HL-60 (cell line): ENCODE measurements at regions not wholly inside any gene's neighbourhood (a gene's known extent, or its start where the extent isn't known, plus 50 kb on each side); places are given as distances from the start of the nearest gene placed in this dataset.

Experiments used
- DNase-seq, 2 experiments: peaks; one replicate each; pipeline ENCODE4 v3.0.0-alpha.2; 2010 to 2020; ENCODE audit warnings: low read depth in 1 of 2, low spot score in 1 of 2
- H3K27ac ChIP-seq: fragments of 250-450 bp; sonication (Bioruptor Pico); replicated peaks from 2 replicates; pipeline ENCODE4 v1.5.1; 2020; ENCODE audit warnings: mild to moderate bottlenecking, moderate library complexity
- H3K27me3 ChIP-seq: fragments of 250-450 bp; sonication (Bioruptor Pico); 2 replicates; pipeline ENCODE4 v1.5.1; 2021; ENCODE audit warnings: mild to moderate bottlenecking, moderate library complexity; ENCODE audit not compliant: insufficient read depth, poor library complexity, severe bottlenecking
- H3K4me3 ChIP-seq: replicated peaks from 2 replicates; pipeline ENCODE4 v1.5.1; 2011; ENCODE audit warnings: mild to moderate bottlenecking, control low read depth, low read length; ENCODE audit not compliant: insufficient read depth
- GABPA ChIP-seq: IDR thresholded peaks from 2 replicates; pipeline ENCODE4 v1.6.1; 2012; ENCODE audit warnings: low read depth
- POLR2AphosphoS5 ChIP-seq: IDR thresholded peaks from 2 replicates; pipeline ENCODE4 v1.6.1; 2012; ENCODE audit warnings: low read depth
- SPI1 ChIP-seq: IDR thresholded peaks from 2 replicates; pipeline ENCODE4 v1.6.1; 2012; ENCODE audit warnings: low read depth, mild to moderate bottlenecking, borderline replicate concordance
- TF ChIP-seq, protein P1 (sequence below): IDR thresholded peaks from one replicate; pipeline ENCODE4 v1.5.1; 2011; ENCODE audit warnings: low read length, control low read depth, inconsistent platforms; ENCODE audit not compliant: insufficient read depth
- TF ChIP-seq, protein P2 (sequence below): IDR thresholded peaks from 2 replicates; pipeline ENCODE4 v1.6.1; 2012; ENCODE audit warnings: low read depth; ENCODE audit not compliant: insufficient replicate concordance

GRCh38 chr17:53942898-53943297 lies 120.2 kb downstream of the KIF2B start:
- no peaks in the 10 kb centered on the region for H3K27me3 ChIP-seq
- DNase-seq, result no peak
- H3K4me3 ChIP-seq, result no peak overlapping the region
- H3K27ac ChIP-seq, result no peak overlapping the region
- no peak for TF ChIP-seq POLR2AphosphoS5
- TF ChIP-seq GABPA, result no peak
- TF ChIP-seq, protein P1, sequence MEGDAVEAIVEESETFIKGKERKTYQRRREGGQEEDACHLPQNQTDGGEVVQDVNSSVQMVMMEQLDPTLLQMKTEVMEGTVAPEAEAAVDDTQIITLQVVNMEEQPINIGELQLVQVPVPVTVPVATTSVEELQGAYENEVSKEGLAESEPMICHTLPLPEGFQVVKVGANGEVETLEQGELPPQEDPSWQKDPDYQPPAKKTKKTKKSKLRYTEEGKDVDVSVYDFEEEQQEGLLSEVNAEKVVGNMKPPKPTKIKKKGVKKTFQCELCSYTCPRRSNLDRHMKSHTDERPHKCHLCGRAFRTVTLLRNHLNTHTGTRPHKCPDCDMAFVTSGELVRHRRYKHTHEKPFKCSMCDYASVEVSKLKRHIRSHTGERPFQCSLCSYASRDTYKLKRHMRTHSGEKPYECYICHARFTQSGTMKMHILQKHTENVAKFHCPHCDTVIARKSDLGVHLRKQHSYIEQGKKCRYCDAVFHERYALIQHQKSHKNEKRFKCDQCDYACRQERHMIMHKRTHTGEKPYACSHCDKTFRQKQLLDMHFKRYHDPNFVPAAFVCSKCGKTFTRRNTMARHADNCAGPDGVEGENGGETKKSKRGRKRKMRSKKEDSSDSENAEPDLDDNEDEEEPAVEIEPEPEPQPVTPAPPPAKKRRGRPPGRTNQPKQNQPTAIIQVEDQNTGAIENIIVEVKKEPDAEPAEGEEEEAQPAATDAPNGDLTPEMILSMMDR, result no peak

DNA sequence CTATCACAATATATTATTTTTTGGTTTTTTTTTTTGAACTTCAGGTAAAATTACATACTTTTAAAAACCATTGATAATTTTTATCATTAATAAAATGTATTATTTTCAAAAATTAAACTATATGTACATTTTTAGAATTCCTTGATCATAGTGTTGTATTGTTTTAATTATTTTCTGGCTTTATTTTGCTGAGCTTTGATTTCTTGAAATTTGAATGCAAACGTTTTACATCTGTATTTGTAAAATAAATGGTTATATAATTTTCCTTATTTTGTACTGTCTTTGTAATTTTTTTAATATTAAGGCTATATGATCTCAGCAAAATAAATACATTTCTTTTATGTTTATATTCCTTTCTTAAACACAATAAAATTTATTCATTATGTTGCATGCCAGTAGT lies 125.6 kb downstream of the KIF2B start:
- no peaks in the 10 kb centered on the region for H3K27me3 ChIP-seq
- H3K27ac ChIP-seq, result no peak overlapping the region
- H3K4me3 ChIP-seq, result no peak overlapping the region
- TF ChIP-seq SPI1 (no peak), GABPA (no peak), POLR2AphosphoS5 (no peak)
- TF ChIP-seq, protein P2, sequence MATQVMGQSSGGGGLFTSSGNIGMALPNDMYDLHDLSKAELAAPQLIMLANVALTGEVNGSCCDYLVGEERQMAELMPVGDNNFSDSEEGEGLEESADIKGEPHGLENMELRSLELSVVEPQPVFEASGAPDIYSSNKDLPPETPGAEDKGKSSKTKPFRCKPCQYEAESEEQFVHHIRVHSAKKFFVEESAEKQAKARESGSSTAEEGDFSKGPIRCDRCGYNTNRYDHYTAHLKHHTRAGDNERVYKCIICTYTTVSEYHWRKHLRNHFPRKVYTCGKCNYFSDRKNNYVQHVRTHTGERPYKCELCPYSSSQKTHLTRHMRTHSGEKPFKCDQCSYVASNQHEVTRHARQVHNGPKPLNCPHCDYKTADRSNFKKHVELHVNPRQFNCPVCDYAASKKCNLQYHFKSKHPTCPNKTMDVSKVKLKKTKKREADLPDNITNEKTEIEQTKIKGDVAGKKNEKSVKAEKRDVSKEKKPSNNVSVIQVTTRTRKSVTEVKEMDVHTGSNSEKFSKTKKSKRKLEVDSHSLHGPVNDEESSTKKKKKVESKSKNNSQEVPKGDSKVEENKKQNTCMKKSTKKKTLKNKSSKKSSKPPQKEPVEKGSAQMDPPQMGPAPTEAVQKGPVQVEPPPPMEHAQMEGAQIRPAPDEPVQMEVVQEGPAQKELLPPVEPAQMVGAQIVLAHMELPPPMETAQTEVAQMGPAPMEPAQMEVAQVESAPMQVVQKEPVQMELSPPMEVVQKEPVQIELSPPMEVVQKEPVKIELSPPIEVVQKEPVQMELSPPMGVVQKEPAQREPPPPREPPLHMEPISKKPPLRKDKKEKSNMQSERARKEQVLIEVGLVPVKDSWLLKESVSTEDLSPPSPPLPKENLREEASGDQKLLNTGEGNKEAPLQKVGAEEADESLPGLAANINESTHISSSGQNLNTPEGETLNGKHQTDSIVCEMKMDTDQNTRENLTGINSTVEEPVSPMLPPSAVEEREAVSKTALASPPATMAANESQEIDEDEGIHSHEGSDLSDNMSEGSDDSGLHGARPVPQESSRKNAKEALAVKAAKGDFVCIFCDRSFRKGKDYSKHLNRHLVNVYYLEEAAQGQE, result no peak
- TF ChIP-seq, protein P1, result no peak
- DNase-seq, result no peak

DNA sequence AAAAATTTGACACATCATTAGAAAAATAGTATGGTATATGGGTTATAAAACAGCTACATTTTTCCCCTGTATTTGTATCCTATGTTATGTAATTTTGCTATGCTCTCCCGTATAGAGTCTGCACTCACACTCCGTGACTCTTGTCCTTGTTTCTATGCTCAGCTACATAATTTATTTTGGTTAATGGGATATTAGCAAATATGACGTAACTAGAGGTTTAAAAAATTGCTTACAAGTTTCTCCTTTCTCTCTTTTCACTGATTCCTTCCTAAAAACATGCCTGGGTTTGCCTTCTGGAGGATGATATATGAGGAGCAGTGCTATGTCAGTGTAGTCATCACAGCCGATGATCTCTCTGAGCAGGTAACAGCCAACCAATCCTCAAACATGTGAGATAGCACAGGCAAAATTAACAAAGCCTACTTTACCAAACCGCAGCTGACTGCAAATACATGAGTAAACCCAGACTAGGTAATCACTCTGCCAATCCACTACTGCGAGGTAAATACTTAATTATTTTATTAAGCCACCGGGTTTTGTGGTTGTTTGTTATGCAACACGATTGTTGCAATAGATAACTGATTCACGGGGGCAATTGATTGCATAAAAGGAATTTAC lies 126.9 kb downstream of the KIF2B start:
- no peak for DNase-seq
- no peaks in the 10 kb centered on the region for H3K27me3 ChIP-seq
- TF ChIP-seq, protein P1, result no peak
- TF ChIP-seq GABPA (no peak), SPI1 (no peak), POLR2AphosphoS5 (no peak)
- TF ChIP-seq, protein P2, result no peak
- H3K27ac ChIP-seq, result no peak overlapping the region
- no peak overlapping the region for H3K4me3 ChIP-seq

DNA sequence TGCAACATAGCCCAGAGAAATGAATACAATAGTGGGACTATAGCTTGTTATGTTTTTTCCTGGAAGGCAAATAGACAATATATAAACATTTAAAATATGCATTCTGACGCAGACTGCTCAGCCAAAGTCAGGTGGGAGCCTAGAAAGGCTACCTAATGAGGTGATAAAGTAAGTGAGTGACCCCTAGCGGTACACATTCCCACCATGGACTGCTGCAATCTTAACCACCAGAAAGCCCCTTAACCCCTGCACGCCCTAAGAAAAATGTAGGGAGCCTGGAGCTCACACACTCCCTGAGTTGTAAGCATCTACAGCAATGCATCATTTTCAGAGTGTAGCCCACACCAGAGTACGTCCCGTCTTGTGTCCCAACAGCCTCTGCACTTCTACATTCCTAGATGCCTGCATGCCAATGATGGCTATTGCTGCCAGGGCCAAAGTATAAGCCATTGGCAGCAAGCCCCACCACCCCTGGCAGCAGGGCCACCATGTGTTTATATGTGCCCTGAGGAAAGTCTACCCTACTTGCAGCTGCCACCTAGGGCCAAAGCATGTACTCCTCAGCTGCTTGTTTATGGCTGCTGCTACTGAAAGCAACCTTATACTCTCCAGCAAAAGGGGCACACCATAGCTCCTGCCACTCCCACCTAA lies 127.6 kb downstream of the KIF2B start:
- DNase-seq, result no peak
- Histone ChIP-seq H3K4me3 (no peak overlapping the region), H3K27ac (no peak overlapping the region), H3K27me3 (no peaks in the 10 kb centered on the region)
- TF ChIP-seq, protein P2, result no peak
- TF ChIP-seq, protein P1, result no peak
- no peak for TF ChIP-seq GABPA
- no peak for TF ChIP-seq SPI1
- no peak for TF ChIP-seq POLR2AphosphoS5
